ENCODE measurements at regions not wholly inside any gene's neighbourhood (a gene's known extent, or its start where the extent isn't known, plus 50 kb on each side); places are given as distances from the start of the nearest gene placed in this dataset.

GRCh38 chr11:69878927-69879728, 59.9 kb upstream of the FGF3 start:
- H3K4me1 ChIP-seq (ENCODE audit: control insufficient read depth, insufficient read depth, low read length) = no peaks in the 10 kb centered on the region
- H3K4me3 ChIP-seq (ENCODE audit: low read length in 2 of 2) = no peak overlapping the region
- H3K27me3 ChIP-seq (ENCODE audit: control insufficient read depth in 1 of 2, insufficient read depth in 2 of 2, low read length in 2 of 2) = peaks cover 9 to 11% of the 10 kb centered on the region in 2 donors
- H3K9me3 ChIP-seq (ENCODE audit: control insufficient read depth in 2 of 2, low read length in 2 of 2) = no peaks in the 10 kb centered on the region
- no peaks in the 10 kb centered on the region for H3K36me3 ChIP-seq (ENCODE audit: control insufficient read depth in 2 of 2, insufficient read depth in 2 of 2, low read length in 2 of 2)
- no peak overlapping the region for H3K9ac ChIP-seq (ENCODE audit: low read length in 2 of 2)
- no peak overlapping the region for H3K27ac ChIP-seq (ENCODE audit: low read length)

GRCh38 chr11:69879729-69880005, 60.5 kb upstream of the FGF3 start:
- Histone ChIP-seq H3K4me1 (ENCODE audit: control insufficient read depth, insufficient read depth, low read length) (no peaks in the 10 kb centered on the region), H3K4me3 (ENCODE audit: low read length in 2 of 2) (no peak overlapping the region), H3K27ac (ENCODE audit: low read length) (no peak overlapping the region), H3K36me3 (ENCODE audit: control insufficient read depth in 2 of 2, insufficient read depth in 2 of 2, low read length in 2 of 2) (no peaks in the 10 kb centered on the region), H3K9me3 (ENCODE audit: control insufficient read depth in 2 of 2, low read length in 2 of 2) (no peaks in the 10 kb centered on the region), H3K27me3 (ENCODE audit: control insufficient read depth in 1 of 2, insufficient read depth in 2 of 2, low read length in 2 of 2) (peaks cover 9 to 11% of the 10 kb centered on the region in 2 donors), H3K9ac (ENCODE audit: low read length in 2 of 2) (no peak overlapping the region)

- Histone ChIP-seq H3K36me3 (ENCODE audit: control insufficient read depth in 2 of 2, insufficient read depth in 2 of 2, low read length in 2 of 2) (no peaks in the 10 kb centered on the region), H3K9ac (ENCODE audit: low read length in 2 of 2) (no peak overlapping the region), H3K27ac (ENCODE audit: low read length) (no peak overlapping the region), H3K4me1 (ENCODE audit: control insufficient read depth, insufficient read depth, low read length) (no peaks in the 10 kb centered on the region), H3K27me3 (ENCODE audit: control insufficient read depth in 1 of 2, insufficient read depth in 2 of 2, low read length in 2 of 2) (peaks cover 9 to 11% of the 10 kb centered on the region in 2 donors), H3K4me3 (ENCODE audit: low read length in 2 of 2) (no peak overlapping the region), H3K9me3 (ENCODE audit: control insufficient read depth in 2 of 2, low read length in 2 of 2) (no peaks in the 10 kb centered on the region)
Measured at GRCh38 chr11:69880041-69880825, 61.0 kb upstream of the FGF3 start.

- Histone ChIP-seq H3K27ac (ENCODE audit: low read length) (no peak overlapping the region), H3K4me1 (ENCODE audit: control insufficient read depth, insufficient read depth, low read length) (no peaks in the 10 kb centered on the region), H3K36me3 (ENCODE audit: control insufficient read depth in 2 of 2, insufficient read depth in 2 of 2, low read length in 2 of 2) (no peaks in the 10 kb centered on the region), H3K9ac (ENCODE audit: low read length in 2 of 2) (no peak overlapping the region), H3K9me3 (ENCODE audit: control insufficient read depth in 2 of 2, low read length in 2 of 2) (no peaks in the 10 kb centered on the region), H3K4me3 (ENCODE audit: low read length in 2 of 2) (no peak overlapping the region), H3K27me3 (ENCODE audit: control insufficient read depth in 1 of 2, insufficient read depth in 2 of 2, low read length in 2 of 2) (peaks cover 9 to 11% of the 10 kb centered on the region in 2 donors)
Measured at GRCh38 chr11:69880826-69881445, 61.7 kb upstream of the FGF3 start.

GRCh38 chr11:69881467-69882269, 62.5 kb upstream of the FGF3 start:
- Histone ChIP-seq H3K27ac (ENCODE audit: low read length) (no peak overlapping the region), H3K36me3 (ENCODE audit: control insufficient read depth in 2 of 2, insufficient read depth in 2 of 2, low read length in 2 of 2) (no peaks in the 10 kb centered on the region), H3K9ac (ENCODE audit: low read length in 2 of 2) (no peak overlapping the region), H3K27me3 (ENCODE audit: control insufficient read depth in 1 of 2, insufficient read depth in 2 of 2, low read length in 2 of 2) (peaks cover 6 to 11% of the 10 kb centered on the region in 2 donors), H3K4me3 (ENCODE audit: low read length in 2 of 2) (no peak overlapping the region), H3K9me3 (ENCODE audit: control insufficient read depth in 2 of 2, low read length in 2 of 2) (no peaks in the 10 kb centered on the region), H3K4me1 (ENCODE audit: control insufficient read depth, insufficient read depth, low read length) (no peaks in the 10 kb centered on the region)

- Histone ChIP-seq H3K27ac (ENCODE audit: low read length) (no peak overlapping the region), H3K4me1 (ENCODE audit: control insufficient read depth, insufficient read depth, low read length) (no peaks in the 10 kb centered on the region), H3K9me3 (ENCODE audit: control insufficient read depth in 2 of 2, low read length in 2 of 2) (no peaks in the 10 kb centered on the region), H3K36me3 (ENCODE audit: control insufficient read depth in 2 of 2, insufficient read depth in 2 of 2, low read length in 2 of 2) (no peaks in the 10 kb centered on the region), H3K9ac (ENCODE audit: low read length in 2 of 2) (no peak overlapping the region), H3K27me3 (ENCODE audit: control insufficient read depth in 1 of 2, insufficient read depth in 2 of 2, low read length in 2 of 2) (peaks cover 6 to 8% of the 10 kb centered on the region in 2 donors), H3K4me3 (ENCODE audit: low read length in 2 of 2) (no peak overlapping the region)
Measured at GRCh38 chr11:69882270-69882608, 63.0 kb upstream of the FGF3 start.

- H3K4me3 ChIP-seq (ENCODE audit: low read length in 2 of 2) = no peak overlapping the region
- H3K9me3 ChIP-seq (ENCODE audit: control insufficient read depth in 2 of 2, low read length in 2 of 2) = no peaks in the 10 kb centered on the region
- H3K9ac ChIP-seq (ENCODE audit: low read length in 2 of 2) = no peak overlapping the region
- no peaks in the 10 kb centered on the region for H3K36me3 ChIP-seq (ENCODE audit: control insufficient read depth in 2 of 2, insufficient read depth in 2 of 2, low read length in 2 of 2)
- H3K4me1 ChIP-seq (ENCODE audit: control insufficient read depth, insufficient read depth, low read length) = no peaks in the 10 kb centered on the region
- H3K27me3 ChIP-seq (ENCODE audit: control insufficient read depth in 1 of 2, insufficient read depth in 2 of 2, low read length in 2 of 2) = peaks cover 6 to 9% of the 10 kb centered on the region in 2 donors
- no peak overlapping the region for H3K27ac ChIP-seq (ENCODE audit: low read length)
Measured at GRCh38 chr11:69883292-69884255, 64.4 kb upstream of the FGF3 start.

- Histone ChIP-seq H3K9me3 (ENCODE audit: control insufficient read depth in 2 of 2, low read length in 2 of 2) (no peaks in the 10 kb centered on the region), H3K27ac (ENCODE audit: low read length) (no peak overlapping the region), H3K9ac (ENCODE audit: low read length in 2 of 2) (no peak overlapping the region), H3K36me3 (ENCODE audit: control insufficient read depth in 2 of 2, insufficient read depth in 2 of 2, low read length in 2 of 2) (no peaks in the 10 kb centered on the region), H3K4me1 (ENCODE audit: control insufficient read depth, insufficient read depth, low read length) (no peaks in the 10 kb centered on the region), H3K27me3 (ENCODE audit: control insufficient read depth in 1 of 2, insufficient read depth in 2 of 2, low read length in 2 of 2) (peaks cover 13 to 15% of the 10 kb centered on the region in 2 donors), H3K4me3 (ENCODE audit: low read length in 2 of 2) (no peak overlapping the region)
Measured at GRCh38 chr11:69884286-69884685, 65.1 kb upstream of the FGF3 start.

- Histone ChIP-seq H3K36me3 (ENCODE audit: control insufficient read depth in 2 of 2, insufficient read depth in 2 of 2, low read length in 2 of 2) (no peaks in the 10 kb centered on the region), H3K4me1 (ENCODE audit: control insufficient read depth, insufficient read depth, low read length) (no peaks in the 10 kb centered on the region), H3K9me3 (ENCODE audit: control insufficient read depth in 2 of 2, low read length in 2 of 2) (no peaks in the 10 kb centered on the region), H3K9ac (ENCODE audit: low read length in 2 of 2) (no peak overlapping the region), H3K27ac (ENCODE audit: low read length) (no peak overlapping the region), H3K27me3 (ENCODE audit: control insufficient read depth in 1 of 2, insufficient read depth in 2 of 2, low read length in 2 of 2) (peaks cover 18 to 20% of the 10 kb centered on the region in 2 donors), H3K4me3 (ENCODE audit: low read length in 2 of 2) (no peak overlapping the region)
Measured at GRCh38 chr11:69884751-69885150, 65.5 kb upstream of the FGF3 start.

All from stomach smooth muscle (tissue), 2 donors.